ENCODE measurements at regions not wholly inside any gene's neighbourhood (a gene's known extent, or its start where the extent isn't known, plus 50 kb on each side); places are given as distances from the start of the nearest gene placed in this dataset.

DNA sequence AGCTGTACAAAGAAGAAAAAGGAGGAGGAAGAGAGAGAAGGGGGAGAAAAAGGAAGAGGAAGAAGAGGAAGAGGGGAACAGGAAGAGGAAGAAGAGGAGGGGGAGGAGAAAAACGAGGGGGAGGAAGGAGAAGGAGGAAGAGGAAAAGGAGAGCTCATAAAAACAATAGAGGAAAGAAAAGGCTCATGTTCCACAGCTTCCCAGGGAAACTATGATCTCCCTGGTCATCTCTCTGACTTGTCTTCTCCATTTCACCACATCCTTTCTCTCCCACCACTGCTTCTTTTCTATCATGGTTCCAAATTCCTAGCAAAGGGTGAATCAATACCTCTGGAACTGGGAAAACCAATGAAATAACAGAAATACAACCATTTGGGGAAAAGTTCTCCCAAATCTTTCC lies 254.1 kb upstream of the ERCC4 start:
- TF ChIP-seq EZH2 (IDR thresholded peaks at IDR 0.05; ENCODE audit: borderline replicate concordance, low read depth, low read length, severe bottlenecking) (no peak), POLR2A (IDR thresholded peaks at IDR 0.05; ENCODE audit: low read depth, low read length) (no peak), GATA2 (IDR thresholded peaks at IDR 0.05; ENCODE audit: insufficient read depth, insufficient read length, low read depth, low read length) (no peak)
- TF ChIP-seq, protein P1, sequence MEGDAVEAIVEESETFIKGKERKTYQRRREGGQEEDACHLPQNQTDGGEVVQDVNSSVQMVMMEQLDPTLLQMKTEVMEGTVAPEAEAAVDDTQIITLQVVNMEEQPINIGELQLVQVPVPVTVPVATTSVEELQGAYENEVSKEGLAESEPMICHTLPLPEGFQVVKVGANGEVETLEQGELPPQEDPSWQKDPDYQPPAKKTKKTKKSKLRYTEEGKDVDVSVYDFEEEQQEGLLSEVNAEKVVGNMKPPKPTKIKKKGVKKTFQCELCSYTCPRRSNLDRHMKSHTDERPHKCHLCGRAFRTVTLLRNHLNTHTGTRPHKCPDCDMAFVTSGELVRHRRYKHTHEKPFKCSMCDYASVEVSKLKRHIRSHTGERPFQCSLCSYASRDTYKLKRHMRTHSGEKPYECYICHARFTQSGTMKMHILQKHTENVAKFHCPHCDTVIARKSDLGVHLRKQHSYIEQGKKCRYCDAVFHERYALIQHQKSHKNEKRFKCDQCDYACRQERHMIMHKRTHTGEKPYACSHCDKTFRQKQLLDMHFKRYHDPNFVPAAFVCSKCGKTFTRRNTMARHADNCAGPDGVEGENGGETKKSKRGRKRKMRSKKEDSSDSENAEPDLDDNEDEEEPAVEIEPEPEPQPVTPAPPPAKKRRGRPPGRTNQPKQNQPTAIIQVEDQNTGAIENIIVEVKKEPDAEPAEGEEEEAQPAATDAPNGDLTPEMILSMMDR (IDR thresholded peaks at IDR 0.05; ENCODE audit: extremely low read depth in 1 of 2, insufficient read depth in 1 of 2, low read depth in 1 of 2, low read length in 2 of 2): no peak

Measured in endothelial cell of umbilical vein (primary cell).